Mucosa of gallbladder (tissue), 1 donor: ENCODE measurements at regions not wholly inside any gene's neighbourhood (a gene's known extent, or its start where the extent isn't known, plus 50 kb on each side); places are given as distances from the start of the nearest gene placed in this dataset.

Experiments used
- DNase-seq: peaks from one replicate; pipeline ENCODE4 v3.0.0-alpha.2; 2020; ENCODE audit warnings: low spot score
- donor health status: DM: no; HTN: no; CAD: no.

GRCh38 chr12:61894168-61894567, 366.0 kb upstream of the USP15 start:
- DNase-seq, result no peak

- no peak for DNase-seq
Observed at GRCh38 chr12:61896436-61896835, 363.8 kb upstream of the USP15 start.

DNA sequence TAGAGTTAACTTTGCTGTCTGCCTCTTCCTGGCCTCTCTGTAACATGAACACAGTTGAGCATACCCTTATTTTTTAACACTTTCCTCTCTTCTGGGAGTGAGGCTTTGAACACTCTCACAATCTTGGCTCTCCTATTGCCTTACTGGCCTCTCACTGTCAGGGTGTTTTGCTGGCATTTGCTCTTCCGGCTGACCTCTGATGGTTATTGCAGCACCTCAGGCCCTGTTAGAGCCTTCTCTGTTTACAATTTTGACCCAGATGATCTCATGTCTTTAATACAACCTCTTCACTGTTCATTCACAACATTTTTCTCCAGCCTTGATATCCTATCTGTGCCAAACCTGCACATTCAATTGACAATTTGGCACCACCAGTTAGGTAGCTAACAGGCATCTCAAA, 357.8 kb upstream of the USP15 start:
- DNase-seq, result no peak

DNA sequence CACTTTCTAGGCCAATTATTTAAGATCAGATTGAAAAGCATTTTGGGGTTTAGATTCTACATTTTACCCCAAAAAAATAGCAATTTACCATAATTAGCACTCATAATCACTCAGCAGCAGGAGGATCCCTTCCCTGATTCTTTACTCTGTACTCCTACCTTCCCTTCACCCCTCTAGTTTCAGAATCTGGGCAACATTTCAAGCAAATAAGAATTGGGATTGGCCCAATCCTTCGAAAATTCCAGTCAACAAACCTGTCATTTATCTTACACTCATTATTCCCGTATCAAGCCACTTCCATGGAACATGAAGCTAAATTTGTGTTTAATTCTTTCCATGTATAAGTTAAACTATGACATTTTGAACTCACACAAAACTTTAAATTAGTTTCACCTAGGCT, 349.1 kb upstream of the USP15 start:
- no peak for DNase-seq

- no peak for DNase-seq
Observed at GRCh38 chr12:61915420-61915819, 344.8 kb upstream of the USP15 start.

- DNase-seq, result no peak
Observed at GRCh38 chr12:61916831-61917230, 343.4 kb upstream of the USP15 start.

GRCh38 chr12:61919686-61920085, 340.5 kb upstream of the USP15 start:
- DNase-seq, result no peak

DNA sequence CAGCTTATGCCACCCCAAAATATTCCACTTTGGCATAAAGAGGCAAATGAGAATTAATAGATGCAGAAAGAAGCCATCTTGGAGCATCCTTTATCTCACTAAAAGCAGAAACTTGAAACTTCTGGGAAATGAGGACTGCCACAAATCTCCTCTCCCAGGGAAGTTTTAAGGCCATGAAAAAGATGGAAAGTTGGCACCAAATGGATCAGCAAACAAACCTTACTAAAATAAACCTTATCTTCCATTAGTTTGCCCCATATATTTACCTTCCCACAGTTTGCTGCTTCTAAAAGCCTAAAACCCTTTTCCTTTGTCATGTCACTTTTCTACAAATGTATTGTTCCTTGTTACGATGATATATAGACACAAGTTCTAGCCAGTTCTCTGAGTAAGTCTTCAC, 340.0 kb upstream of the USP15 start:
- DNase-seq, result no peak

DNA sequence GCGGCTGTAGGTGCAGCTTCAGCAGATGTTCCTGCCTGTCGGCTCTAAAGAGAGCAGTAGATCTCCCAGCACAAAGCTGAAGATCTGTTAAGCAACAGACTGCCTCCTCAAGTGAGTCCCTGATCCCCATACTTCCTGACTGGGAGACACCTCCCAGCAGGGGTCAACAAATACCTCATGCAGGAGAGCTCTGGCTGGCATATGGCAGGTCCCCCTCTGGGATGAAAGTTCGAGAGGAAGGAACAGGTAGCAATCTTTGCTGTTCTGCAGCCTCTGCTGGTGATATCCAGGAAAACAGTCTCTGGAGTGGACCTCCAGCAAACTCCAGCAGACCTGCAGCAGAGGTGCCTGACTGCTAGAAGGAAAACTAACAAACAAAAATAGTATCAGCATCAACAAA, 337.1 kb upstream of the USP15 start:
- no peak for DNase-seq

- no peak for DNase-seq
Observed at GRCh38 chr12:61934564-61934963, 325.6 kb upstream of the USP15 start.

DNA sequence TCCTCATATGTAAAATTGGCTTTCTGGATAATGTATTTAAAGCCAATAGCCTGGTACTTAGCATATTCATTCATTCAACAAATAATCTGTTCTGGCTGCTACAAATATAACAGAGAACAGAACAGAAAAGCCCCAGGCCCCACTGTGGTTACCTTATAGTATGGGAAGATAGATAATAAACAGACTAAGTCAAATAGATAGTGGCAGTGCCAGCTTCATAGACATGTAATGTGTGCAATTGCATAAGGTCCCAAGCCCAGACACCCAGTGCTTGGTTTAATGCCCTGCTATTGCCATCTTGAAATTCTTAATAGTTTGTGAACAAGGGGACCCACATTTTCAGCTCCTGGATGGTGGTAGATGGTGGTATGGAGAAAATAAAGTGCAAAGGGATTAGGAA, 320.2 kb upstream of the USP15 start:
- DNase-seq, result no peak

GRCh38 chr12:61956545-61956944, 303.7 kb upstream of the USP15 start:
- no peak for DNase-seq

DNA sequence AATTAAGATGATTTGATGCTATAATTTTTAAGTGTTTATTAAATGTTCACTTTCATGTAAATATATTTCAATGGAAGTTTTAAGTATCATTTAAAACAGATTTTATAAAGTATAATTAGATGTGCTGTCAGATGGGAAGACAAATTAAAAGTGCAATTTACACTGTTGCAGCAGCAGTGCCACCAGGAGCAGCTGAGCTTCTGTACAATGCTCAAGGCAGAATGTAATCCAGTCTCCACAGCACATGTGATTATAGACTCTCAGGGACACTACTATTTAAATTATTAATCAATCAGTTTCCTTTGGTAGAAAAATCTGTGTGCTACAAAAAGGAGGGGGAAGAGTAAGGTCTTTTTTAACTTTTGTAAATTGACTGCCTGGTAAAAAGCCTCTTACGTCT, 285.7 kb upstream of the USP15 start:
- DNase-seq, result no peak

GRCh38 chr12:61985830-61986229, 274.4 kb upstream of the USP15 start:
- DNase-seq, result no peak

- DNase-seq, result no peak
Observed at GRCh38 chr12:61987173-61987572, 273.0 kb upstream of the USP15 start.

- DNase-seq, result no peak
Observed at GRCh38 chr12:61991661-61992060, 268.5 kb upstream of the USP15 start.

DNA sequence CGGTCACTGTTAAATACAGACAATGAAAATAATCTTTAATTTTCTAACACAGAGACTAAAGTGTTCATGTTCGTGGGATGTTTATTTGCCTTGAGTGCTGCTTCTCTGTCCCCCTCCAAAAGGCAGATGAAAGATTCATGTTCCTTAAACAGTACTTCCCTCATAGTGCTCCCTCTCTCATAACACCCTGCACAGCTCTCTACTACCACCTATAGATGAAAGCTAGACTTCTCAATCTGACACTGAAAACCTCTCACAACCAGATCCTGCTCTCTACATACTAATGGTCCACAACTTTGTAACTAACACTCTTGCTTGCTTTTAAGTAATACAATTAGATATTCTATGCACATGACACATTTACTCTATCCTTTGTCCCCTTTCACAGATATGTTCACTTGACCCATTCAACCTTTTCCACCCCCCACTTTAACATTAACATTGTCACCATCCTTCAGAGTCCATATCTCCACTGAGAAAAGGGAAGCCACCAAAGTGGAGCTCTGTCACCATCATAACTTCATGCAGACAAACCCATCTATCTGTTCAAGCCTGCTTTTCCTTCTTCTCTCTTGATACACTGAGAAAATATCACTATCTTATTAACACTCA, 266.4 kb upstream of the USP15 start:
- DNase-seq, result no peak

- no peak for DNase-seq
Observed at GRCh38 chr12:61996717-61997116, 263.5 kb upstream of the USP15 start.

DNA sequence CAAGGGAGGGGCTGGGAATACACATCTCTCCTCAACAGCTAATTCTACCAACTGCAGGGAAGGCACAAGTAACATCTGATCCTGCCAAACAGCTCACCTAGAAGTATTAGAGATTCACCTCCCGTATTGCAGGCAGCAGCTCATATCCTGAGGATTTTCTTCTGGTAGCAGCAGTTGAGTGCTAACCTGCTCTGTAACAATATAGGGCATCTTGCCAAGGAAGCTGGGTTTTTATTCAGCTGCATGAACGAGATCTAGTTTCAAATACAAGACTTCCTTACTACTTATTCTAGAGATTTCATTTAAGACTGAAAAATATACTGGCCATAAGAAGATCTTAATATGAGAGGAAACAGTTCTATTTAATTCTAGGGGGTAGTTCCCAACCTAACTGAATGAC, 261.4 kb upstream of the USP15 start:
- DNase-seq, result no peak

- no peak for DNase-seq
Observed at GRCh38 chr12:61999311-61999710, 260.9 kb upstream of the USP15 start.

- no peak for DNase-seq
Observed at GRCh38 chr12:62001424-62001823, 258.8 kb upstream of the USP15 start.

DNA sequence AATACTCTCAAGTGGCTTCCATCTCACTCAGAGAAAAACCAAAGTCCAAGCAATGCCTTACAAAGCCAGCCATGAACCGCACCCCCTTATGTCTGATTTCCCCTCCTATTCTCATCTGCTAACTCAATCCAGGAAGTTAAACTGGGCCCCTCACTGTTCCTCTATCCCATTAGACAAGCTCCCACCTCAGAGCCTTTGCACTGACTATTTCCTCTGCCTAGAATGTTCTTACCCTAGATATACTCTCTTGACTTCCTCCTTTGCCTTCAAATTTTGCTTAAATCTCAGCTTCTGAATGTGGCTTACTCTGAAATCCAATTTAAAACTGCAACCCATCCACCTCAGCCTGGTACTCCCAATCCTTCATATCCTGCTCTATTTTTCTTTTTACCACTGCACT, 257.0 kb upstream of the USP15 start:
- no peak for DNase-seq

- DNase-seq, result no peak
Observed at GRCh38 chr12:62003701-62004100, 256.5 kb upstream of the USP15 start.

GRCh38 chr12:62005615-62006014, 254.6 kb upstream of the USP15 start:
- DNase-seq, result no peak
